ENCODE measurements at regions not wholly inside any gene's neighbourhood (a gene's known extent, or its start where the extent isn't known, plus 50 kb on each side); places are given as distances from the start of the nearest gene placed in this dataset.

- H3K27me3 Mint-ChIP-seq: no peaks in the 10 kb centered on the region
- ATAC-seq: no peak
- no peaks in the 10 kb centered on the region for H3K4me1 Mint-ChIP-seq
- no peaks in the 10 kb centered on the region for H3K9me3 Mint-ChIP-seq
- H3K4me3 Mint-ChIP-seq: no peak overlapping the region
- H3K27ac Mint-ChIP-seq: no peak overlapping the region
- no peaks in the 10 kb centered on the region for H3K36me3 Mint-ChIP-seq
Measured at GRCh38 chr2:12852135-12852534, 135.4 kb downstream of the TRIB2 start.

GRCh38 chr2:12854001-12854530 lies 137.3 kb downstream of the TRIB2 start:
- no peak for ATAC-seq
- Mint-ChIP-seq H3K27me3 (no peaks in the 10 kb centered on the region), H3K36me3 (no peaks in the 10 kb centered on the region), H3K27ac (no peak overlapping the region), H3K4me3 (no peak overlapping the region), H3K9me3 (no peaks in the 10 kb centered on the region), H3K4me1 (no peaks in the 10 kb centered on the region)

- Mint-ChIP-seq H3K9me3 (no peaks in the 10 kb centered on the region), H3K4me3 (no peak overlapping the region), H3K27me3 (no peaks in the 10 kb centered on the region), H3K4me1 (no peaks in the 10 kb centered on the region), H3K36me3 (no peaks in the 10 kb centered on the region), H3K27ac (no peak overlapping the region)
- ATAC-seq: no peak
Measured at GRCh38 chr2:12855508-12855907, 138.8 kb downstream of the TRIB2 start.

GRCh38 chr2:12856934-12857601 lies 140.3 kb downstream of the TRIB2 start:
- ATAC-seq: peak; percentile 86
- Mint-ChIP-seq H3K9me3 (no peaks in the 10 kb centered on the region), H3K4me1 (peaks cover 11% of the 10 kb centered on the region), H3K27me3 (no peaks in the 10 kb centered on the region), H3K36me3 (no peaks in the 10 kb centered on the region), H3K4me3 (no peak overlapping the region), H3K27ac (no peak overlapping the region)

GRCh38 chr2:12857891-12858290 lies 141.2 kb downstream of the TRIB2 start:
- no peak overlapping the region for H3K27ac Mint-ChIP-seq
- no peaks in the 10 kb centered on the region for H3K36me3 Mint-ChIP-seq
- no peak for ATAC-seq
- peaks cover 11% of the 10 kb centered on the region for H3K4me1 Mint-ChIP-seq
- no peak overlapping the region for H3K4me3 Mint-ChIP-seq
- H3K27me3 Mint-ChIP-seq: no peaks in the 10 kb centered on the region
- no peaks in the 10 kb centered on the region for H3K9me3 Mint-ChIP-seq

GRCh38 chr2:12858786-12859185 lies 142.1 kb downstream of the TRIB2 start:
- Mint-ChIP-seq H3K4me1 (peaks cover 11% of the 10 kb centered on the region), H3K27ac (no peak overlapping the region), H3K36me3 (no peaks in the 10 kb centered on the region), H3K27me3 (no peaks in the 10 kb centered on the region), H3K9me3 (peaks cover 5% of the 10 kb centered on the region), H3K4me3 (no peak overlapping the region)
- no peak for ATAC-seq

- Mint-ChIP-seq H3K4me1 (peaks cover 11% of the 10 kb centered on the region), H3K4me3 (no peak overlapping the region), H3K9me3 (peaks cover 12% of the 10 kb centered on the region), H3K27me3 (no peaks in the 10 kb centered on the region), H3K36me3 (peaks cover 7% of the 10 kb centered on the region), H3K27ac (peak overlapping the region; percentile 13)
- ATAC-seq: peak; percentile 57
Measured at GRCh38 chr2:12861344-12861930, 144.7 kb downstream of the TRIB2 start.

GRCh38 chr2:12862541-12862940 lies 145.8 kb downstream of the TRIB2 start:
- Mint-ChIP-seq H3K4me1 (peaks cover 11% of the 10 kb centered on the region), H3K9me3 (peaks cover 12% of the 10 kb centered on the region), H3K27ac (no peak overlapping the region), H3K4me3 (no peak overlapping the region), H3K27me3 (no peaks in the 10 kb centered on the region), H3K36me3 (peaks cover 7% of the 10 kb centered on the region)
- ATAC-seq: no peak

GRCh38 chr2:12863937-12864336 lies 147.2 kb downstream of the TRIB2 start:
- ATAC-seq: no peak
- Mint-ChIP-seq H3K36me3 (peaks cover 7% of the 10 kb centered on the region), H3K9me3 (peaks cover 12% of the 10 kb centered on the region), H3K4me1 (peaks cover 11% of the 10 kb centered on the region), H3K27ac (no peak overlapping the region), H3K4me3 (no peak overlapping the region), H3K27me3 (no peaks in the 10 kb centered on the region)

GRCh38 chr2:12867631-12868287 lies 151.0 kb downstream of the TRIB2 start:
- H3K27me3 Mint-ChIP-seq: peaks cover 12% of the 10 kb centered on the region

GRCh38 chr2:12870692-12871091 lies 154.0 kb downstream of the TRIB2 start:
- H3K27me3 Mint-ChIP-seq: peaks cover 27% of the 10 kb centered on the region
- no peak overlapping the region for H3K4me3 Mint-ChIP-seq
- no peaks in the 10 kb centered on the region for H3K9me3 Mint-ChIP-seq
- H3K4me1 Mint-ChIP-seq: no peaks in the 10 kb centered on the region
- no peak for ATAC-seq
- H3K36me3 Mint-ChIP-seq: peaks cover 1% of the 10 kb centered on the region
- H3K27ac Mint-ChIP-seq: no peak overlapping the region

More at GRCh38 chr2:12867631-12868287, 151.0 kb downstream of the TRIB2 start:
- H3K27ac Mint-ChIP-seq: no peak overlapping the region
- H3K4me1 Mint-ChIP-seq: no peaks in the 10 kb centered on the region
- H3K9me3 Mint-ChIP-seq: peaks cover 12% of the 10 kb centered on the region
- H3K4me3 Mint-ChIP-seq: no peak overlapping the region
- H3K36me3 Mint-ChIP-seq: peaks cover 7% of the 10 kb centered on the region
- ATAC-seq: no peak

GRCh38 chr2:12871694-12872315 lies 155.1 kb downstream of the TRIB2 start:
- Mint-ChIP-seq H3K4me1 (no peaks in the 10 kb centered on the region), H3K4me3 (no peak overlapping the region), H3K27me3 (peaks cover 27% of the 10 kb centered on the region), H3K27ac (no peak overlapping the region), H3K36me3 (no peaks in the 10 kb centered on the region), H3K9me3 (no peaks in the 10 kb centered on the region)
- ATAC-seq: no peak

- ATAC-seq: no peak
- peaks cover 16% of the 10 kb centered on the region for H3K27me3 Mint-ChIP-seq
- H3K9me3 Mint-ChIP-seq: no peaks in the 10 kb centered on the region
- no peak overlapping the region for H3K4me3 Mint-ChIP-seq
- no peaks in the 10 kb centered on the region for H3K4me1 Mint-ChIP-seq
- H3K36me3 Mint-ChIP-seq: no peaks in the 10 kb centered on the region
- H3K27ac Mint-ChIP-seq: no peak overlapping the region
Measured at GRCh38 chr2:12877761-12878160, 161.0 kb downstream of the TRIB2 start.

- no peak for ATAC-seq
- no peak overlapping the region for H3K27ac Mint-ChIP-seq
- no peaks in the 10 kb centered on the region for H3K4me1 Mint-ChIP-seq
- no peaks in the 10 kb centered on the region for H3K27me3 Mint-ChIP-seq
- no peaks in the 10 kb centered on the region for H3K9me3 Mint-ChIP-seq
- H3K4me3 Mint-ChIP-seq: no peak overlapping the region
- H3K36me3 Mint-ChIP-seq: no peaks in the 10 kb centered on the region
Measured at GRCh38 chr2:12879649-12880048, 162.9 kb downstream of the TRIB2 start.

- ATAC-seq: no peak
- no peaks in the 10 kb centered on the region for H3K4me1 Mint-ChIP-seq
- no peak overlapping the region for H3K27ac Mint-ChIP-seq
- H3K36me3 Mint-ChIP-seq: no peaks in the 10 kb centered on the region
- no peaks in the 10 kb centered on the region for H3K9me3 Mint-ChIP-seq
- H3K27me3 Mint-ChIP-seq: no peaks in the 10 kb centered on the region
- no peak overlapping the region for H3K4me3 Mint-ChIP-seq
Measured at GRCh38 chr2:12881952-12882351, 165.2 kb downstream of the TRIB2 start.

All from stimulated activated memory B cell treated with anti-CD40 and anti-IgM and Interleukin-4, amounts not matched to agents 10 μg/mL and 1 μg/mL and 100 μg/mL, for 72 hours (primary cell).